HCT116 (cell line): ENCODE measurements at regions not wholly inside any gene's neighbourhood (a gene's known extent, or its start where the extent isn't known, plus 50 kb on each side); places are given as distances from the start of the nearest gene placed in this dataset.

Experiments
- ATAC-seq: fragments of 200-7000 bp; cut with Tn5 transposase; 2 replicates; pipeline ENCODE4 v1.9.1; 2020; ENCODE audit warnings: mild to moderate bottlenecking, moderate library complexity
- BruUV-seq: library from RNA; stranded (reverse); fragments of 400-500 nt; replicated peaks from 2 replicates; lab custom pipeline; 2021; lab: Mats Ljungman, UMichigan
- CTCF ChIA-PET: fragments of 300-600 bp; sonication (Branson Sonifier 250); formaldehyde crosslinking; loops from one replicate; lab custom pipeline; 2021; ENCODE audit warnings: antibody characterized with exemption; lab: Charles Lee
- POLR2A ChIA-PET: fragments of 300-600, 350-600 bp; sonication (Branson Sonifier 250); formaldehyde crosslinking; loops from one replicate; lab custom pipeline; 2021; ENCODE audit warnings: antibody characterized with exemption; lab: Charles Lee
- RAD21 ChIA-PET, 2 experiments: fragments of 300-600 bp; sonication (Branson Sonifier 250); formaldehyde crosslinking; loops; one replicate each; lab custom pipeline; 2023; ENCODE audit warnings: low total read pairs in 2 of 2; ENCODE audit not compliant: uncharacterized antibody in 2 of 2, unreplicated experiment in 2 of 2, low non-redundant PET in 1 of 2; lab: Charles Lee
- DNase-seq: peaks from one replicate; pipeline ENCODE4 v3.0.0-alpha.2; 2010; ENCODE audit warnings: low read depth, low spot score
- H2AFZ ChIP-seq: fragments of 200-600 bp; shearing (Covaris generic), sonication (generic); 2 replicates; pipeline ENCODE4 v1.6.1; 2017; ENCODE audit warnings: low read depth, mixed run types, mixed read lengths, antibody characterized with exemption, low read length; ENCODE audit not compliant: poor library complexity, severe bottlenecking
- H3K27ac ChIP-seq: 2 replicates; pipeline ENCODE4 v1.5.1; 2012; ENCODE audit warnings: low read depth, low read length
- H3K27me3 ChIP-seq: fragments of 200-600 bp; sonication (generic); 2 replicates; pipeline ENCODE4 v1.6.1; 2016; ENCODE audit warnings: mixed run types, low read length, mixed read lengths; ENCODE audit not compliant: insufficient read depth
- H3K36me3 ChIP-seq, 2 experiments: fragments of 200-500 bp in 1 of 2; fragments of 200-600 bp in 1 of 2; sonication (Bioruptor generic) in 1 of 2; sonication (generic) in 1 of 2; 2 replicates each; pipeline versions ENCODE4 v1.5.1 to v1.6.1; 2014 to 2016; ENCODE audit warnings: low read length in 2 of 2, inconsistent platforms in 1 of 2, mixed read lengths in 1 of 2, mixed run types in 1 of 2; ENCODE audit not compliant: insufficient read depth in 2 of 2, control insufficient read depth in 1 of 2
- H3K4me1 ChIP-seq, 2 experiments: fragments of 200-600 bp in 1 of 2; sonication (generic) in 1 of 2; 2 replicates each; pipeline versions ENCODE4 v1.5.1 to v1.6.1; 2012 to 2017; ENCODE audit warnings: low read length in 2 of 2, inconsistent platforms in 1 of 2, mild to moderate bottlenecking in 1 of 2, mixed read lengths in 1 of 2, mixed run types in 1 of 2, moderate library complexity in 1 of 2; ENCODE audit not compliant: insufficient read depth in 2 of 2, control insufficient read depth in 1 of 2
- H3K4me2 ChIP-seq: fragments of 200-600 bp; sonication (generic); 2 replicates; pipeline ENCODE4 v1.6.1; 2017; ENCODE audit warnings: mixed run types, low read length, mixed read lengths
- H3K4me3 ChIP-seq, 2 experiments: fragments of 200-600 bp in 1 of 2; sonication (generic) in 1 of 2; replicated peaks in 1 of 2; 2 replicates each; pipeline ENCODE4 v1.5.1; 2011 to 2016; ENCODE audit warnings: low read length in 2 of 2, control low read depth in 1 of 2, low read depth in 1 of 2, mild to moderate bottlenecking in 1 of 2, mixed read lengths in 1 of 2, mixed run types in 1 of 2
- H3K79me2 ChIP-seq: fragments of 200-600 bp; sonication (generic); 2 replicates; pipeline ENCODE4 v1.6.1; 2017; ENCODE audit warnings: mild to moderate bottlenecking, mixed run types, low read length, moderate library complexity, mixed read lengths; ENCODE audit not compliant: insufficient read depth
- H3K9ac ChIP-seq: fragments of 200-600 bp; sonication (generic); 2 replicates; pipeline ENCODE4 v1.6.1; 2016; ENCODE audit warnings: low read length, mixed read lengths
- H3K9me2 ChIP-seq: fragments of 200-600 bp; sonication (generic), shearing (Covaris generic); 2 replicates; pipeline ENCODE4 v1.6.1; 2017; ENCODE audit warnings: mixed run types, mild to moderate bottlenecking, moderate library complexity; ENCODE audit not compliant: insufficient read depth
- H3K9me3 ChIP-seq, 2 experiments: fragments of 200-500 bp in 1 of 2; fragments of 200-600 bp in 1 of 2; sonication (Bioruptor generic) in 1 of 2; sonication (generic) in 1 of 2; 2 replicates each; pipeline ENCODE4 v1.6.1; 2014 to 2017; ENCODE audit warnings: low read length in 2 of 2, mixed read lengths in 2 of 2, inconsistent platforms in 1 of 2, low read depth in 1 of 2, mild to moderate bottlenecking in 1 of 2, mixed run types in 1 of 2, moderate library complexity in 1 of 2; ENCODE audit not compliant: control insufficient read depth in 1 of 2, insufficient read depth in 1 of 2
- H4K20me1 ChIP-seq: fragments of 200-600 bp; sonication (generic), shearing (Covaris generic); 2 replicates; pipeline ENCODE4 v1.6.1; 2017; ENCODE audit warnings: mixed run types, mild to moderate bottlenecking, moderate library complexity; ENCODE audit not compliant: insufficient read depth
- CBX3 ChIP-seq: IDR thresholded peaks from 2 replicates; pipeline ENCODE4 v1.6.1; 2012; ENCODE audit warnings: low read depth
- EGR1 ChIP-seq: IDR thresholded peaks from 2 replicates; pipeline ENCODE4 v1.6.1; 2012; ENCODE audit warnings: low read depth
- ELF1 ChIP-seq: IDR thresholded peaks from 2 replicates; pipeline ENCODE4 v1.6.1; 2012; ENCODE audit warnings: low read depth, borderline replicate concordance
- EZH2phosphoT487 ChIP-seq: fragments of 200-600 bp; IDR thresholded peaks from 2 replicates; pipeline ENCODE4 v1.6.1; 2018; ENCODE audit warnings: antibody characterized with exemption, borderline replicate concordance
- FOSL1 ChIP-seq: IDR thresholded peaks from 2 replicates; pipeline ENCODE4 v1.6.1; 2012; ENCODE audit warnings: low read depth
- MAX ChIP-seq: IDR thresholded peaks from 2 replicates; pipeline ENCODE4 v1.6.1; 2012
- REST ChIP-seq: IDR thresholded peaks from 2 replicates; pipeline ENCODE4 v1.6.1; 2012; ENCODE audit warnings: low read depth
- SIN3A ChIP-seq: IDR thresholded peaks from 2 replicates; pipeline ENCODE4 v1.6.1; 2012; ENCODE audit warnings: low read depth
- SRF ChIP-seq: IDR thresholded peaks from 2 replicates; pipeline ENCODE4 v1.6.1; 2012; ENCODE audit warnings: low read depth
- ZFX ChIP-seq: fragments of 450-650 bp; IDR thresholded peaks from 2 replicates; pipeline ENCODE4 v1.6.1; 2017
- intact Hi-C: fragments of 100-400 bp; cut with micrococcal nuclease; formaldehyde crosslinking; loops from 2 replicates; pipeline ENCODE4 v1.10.0; 2022

DNA sequence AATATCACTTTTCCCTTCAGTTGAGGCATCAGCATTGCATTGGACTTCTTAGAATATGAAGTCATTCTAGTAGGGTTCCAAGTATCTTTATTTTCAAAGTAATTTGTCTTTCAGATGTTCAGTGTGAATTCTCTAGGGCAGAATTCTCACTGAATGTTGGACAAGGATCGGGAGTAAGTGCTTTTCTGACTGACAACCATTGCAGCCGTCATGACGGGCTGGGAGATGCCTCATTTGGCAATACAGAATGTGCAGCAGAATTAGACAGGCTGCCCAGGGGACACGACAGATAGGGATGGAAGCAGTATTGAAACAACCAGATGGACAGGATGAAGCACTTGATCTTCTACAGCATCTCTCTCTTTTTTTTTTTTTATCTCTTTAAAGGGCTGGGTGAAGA lies 129.0 kb downstream of the ICE1 start:
- Histone ChIP-seq H3K36me3 (no peaks in the 10 kb centered on the region), H3K4me2 (no peak overlapping the region), H3K79me2 (no peaks in the 10 kb centered on the region), H3K9ac (no peak overlapping the region), H2AFZ (no peak overlapping the region), H3K4me3 (no peak overlapping the region), H3K27me3 (peaks cover 6% of the 10 kb centered on the region; the same call in 1 of the 2 replicates), H3K9me2 (no peaks in the 10 kb centered on the region), H4K20me1 (no peaks in the 10 kb centered on the region), H3K4me1 (no peaks in the 10 kb centered on the region), H3K9me3 (no peaks in the 10 kb centered on the region), H3K27ac (no peak overlapping the region)
- ChIA-PET POLR2A (no interaction called here), CTCF (no interaction called here), RAD21 (no interaction called here)
- DNase-seq (no peak), ATAC-seq (no peak)
- BruUV-seq: no TSS peak
- intact Hi-C loops: no loop called here
- no peak for TF ChIP-seq SRF

DNA sequence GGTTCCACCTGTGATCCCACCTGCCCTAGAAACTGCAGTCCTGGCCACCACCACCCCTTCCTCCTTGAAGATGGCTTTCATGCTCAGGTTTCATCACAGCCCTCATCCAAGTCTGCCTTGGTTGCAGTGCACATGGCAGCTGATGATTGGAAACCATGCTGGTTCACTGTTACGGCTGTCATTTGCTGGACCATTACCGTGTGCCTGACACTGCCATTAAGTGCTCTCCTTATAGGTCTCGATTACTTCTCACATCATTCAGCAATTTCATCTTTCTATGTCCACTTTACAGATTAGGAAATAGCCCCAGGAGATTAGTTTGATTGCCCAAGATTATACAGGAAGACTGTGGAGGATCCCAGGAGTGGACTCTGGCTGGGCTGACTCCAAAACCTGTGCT lies 123.9 kb downstream of the ICE1 start:
- Histone ChIP-seq H3K4me2 (no peak overlapping the region), H3K27me3 (peaks cover 5% of the 10 kb centered on the region; the same call in 1 of the 2 replicates), H3K9me2 (no peaks in the 10 kb centered on the region), H3K36me3 (no peaks in the 10 kb centered on the region), H2AFZ (no peak overlapping the region), H3K27ac (no peak overlapping the region), H3K4me1 (no peaks in the 10 kb centered on the region), H4K20me1 (no peaks in the 10 kb centered on the region), H3K9me3 (no peaks in the 10 kb centered on the region), H3K79me2 (no peaks in the 10 kb centered on the region), H3K9ac (no peak overlapping the region), H3K4me3 (no peak overlapping the region)
- ATAC-seq: no peak
- TF ChIP-seq EGR1: no peak
- ChIA-PET POLR2A (no interaction called here), CTCF (no interaction called here), RAD21 (no interaction called here)
- no peak for DNase-seq
- no TSS peak for BruUV-seq
- intact Hi-C loops: no loop called here

GRCh38 chr5:5544094-5544663 lies 121.7 kb downstream of the ICE1 start:
- Histone ChIP-seq H3K36me3 (no peaks in the 10 kb centered on the region), H3K27ac (no peak overlapping the region), H4K20me1 (no peaks in the 10 kb centered on the region), H3K4me1 (no peaks in the 10 kb centered on the region), H3K9me2 (no peaks in the 10 kb centered on the region), H3K9ac (no peak overlapping the region), H2AFZ (no peak overlapping the region), H3K4me2 (no peak overlapping the region), H3K27me3 (peaks cover 16% of the 10 kb centered on the region; the same call in 1 of the 2 replicates), H3K79me2 (no peaks in the 10 kb centered on the region), H3K4me3 (no peak overlapping the region), H3K9me3 (no peaks in the 10 kb centered on the region)
- ChIA-PET POLR2A (no interaction called here), CTCF (no interaction called here), RAD21 (no interaction called here)
- ATAC-seq (no peak), DNase-seq (no peak)
- intact Hi-C loops: no loop called here
- BruUV-seq: no TSS peak
- TF ChIP-seq EZH2phosphoT487 (no peak), ELF1 (no peak), SIN3A (no peak), CBX3 (no peak), MAX (no peak), REST (no peak), FOSL1 (no peak), ZFX (no peak)
